Kidney (tissue), 13 donors: ENCODE measurements at regions not wholly inside any gene's neighbourhood (a gene's known extent, or its start where the extent isn't known, plus 50 kb on each side); places are given as distances from the start of the nearest gene placed in this dataset.

Experiments used
- DNase-seq, 5 donors: peaks; one replicate each; pipeline ENCODE4 v3.0.0-alpha.2; 2013 to 2020
- FAIRE-seq: peaks from 2 replicates; lab custom pipeline; 2012; peaks lifted over from hg19 to GRCh38; lab: Jason Lieb, UNC
- H3K27ac ChIP-seq, 2 donors: one replicate each; pipeline ENCODE4 v1.7.0; 2013; ENCODE audit warnings: low read depth in 2 of 2, low read length in 2 of 2, inconsistent platforms in 1 of 2
- H3K27me3 ChIP-seq: one replicate; pipeline ENCODE4 v1.7.1; 2013; ENCODE audit warnings: low read length, inconsistent platforms; ENCODE audit not compliant: control insufficient read depth, insufficient read depth
- H3K36me3 ChIP-seq, 3 donors: one replicate each; pipeline versions ENCODE4 v1.7.0 to v1.7.1; 2013; ENCODE audit warnings: low read length in 3 of 3, control low read depth in 1 of 3, inconsistent platforms in 1 of 3; ENCODE audit not compliant: insufficient read depth in 3 of 3, control insufficient read depth in 2 of 3
- H3K4me1 ChIP-seq, 3 donors: one replicate each; pipeline versions ENCODE4 v1.7.0 to v1.7.1; 2013; ENCODE audit warnings: low read length in 3 of 3, inconsistent platforms in 1 of 3, low read depth in 1 of 3; ENCODE audit not compliant: control insufficient read depth in 2 of 3, insufficient read depth in 2 of 3
- H3K4me3 ChIP-seq, 3 donors: one replicate each; pipeline versions ENCODE4 v1.7.0 to v1.8.1; 2013; ENCODE audit warnings: low read length in 3 of 3, control low read depth in 1 of 3, inconsistent platforms in 1 of 3
- H3K9ac ChIP-seq, 3 donors: one replicate each; pipeline versions ENCODE4 v1.7.0 to v1.7.1; 2013; ENCODE audit warnings: low read length in 3 of 3, control low read depth in 1 of 3, inconsistent platforms in 1 of 3
- H3K9me3 ChIP-seq, 3 donors: one replicate each; pipeline versions ENCODE4 v1.7.0 to v1.7.1; 2013; ENCODE audit warnings: low read length in 3 of 3, control low read depth in 1 of 3, inconsistent platforms in 1 of 3; ENCODE audit not compliant: control insufficient read depth in 2 of 3, insufficient read depth in 1 of 3
- CTCF ChIP-seq: IDR thresholded peaks from 3 replicates; pipeline ENCODE4 v1.5.1; 2012; ENCODE audit warnings: mild to moderate bottlenecking, moderate library complexity, borderline replicate concordance; ENCODE audit not compliant: insufficient read depth; ENCODE audit errors: extremely low read depth
- intact Hi-C: fragments of 100-400 bp; cut with DNase I; formaldehyde crosslinking; loops from one replicate; pipeline ENCODE4 v1.11.1; 2022
- donor health status: control.
- donor health status: control.
- donor health status: control.
- donor health status: control.
- donor health status: control.
- donor health status: DM: yes; HTN: yes; CAD: no.
- donor health status: Normal renal cell carcinoma (clear cell type).

- Histone ChIP-seq H3K36me3 (no peaks in the 10 kb centered on the region), H3K9ac (no peak overlapping the region), H3K27ac (no peak overlapping the region), H3K4me1 (no peaks in the 10 kb centered on the region), H3K4me3 (no peak overlapping the region), H3K9me3 (no peaks in the 10 kb centered on the region), H3K27me3 (no peaks in the 10 kb centered on the region)
- FAIRE-seq, result no peak
- no peak for DNase-seq
- no peak for TF ChIP-seq CTCF
- intact Hi-C loops, result no loop called here
These were observed 1104.8 kb downstream of the AMY1C start for GRCh38 chr1:104854529-104854928.

- intact Hi-C loops, result no loop called here
- no peak for TF ChIP-seq CTCF
- no peak for FAIRE-seq
- Histone ChIP-seq H3K27ac (no peak overlapping the region), H3K9ac (no peak overlapping the region), H3K9me3 (no peaks in the 10 kb centered on the region), H3K4me3 (no peak overlapping the region), H3K4me1 (no peaks in the 10 kb centered on the region), H3K36me3 (no peaks in the 10 kb centered on the region), H3K27me3 (no peaks in the 10 kb centered on the region)
- peak in 1 of 5 donors; percentile 35 for DNase-seq
These were observed 1105.9 kb downstream of the AMY1C start for GRCh38 chr1:104855550-104855949.

GRCh38 chr1:104856091-104856490 is 1106.4 kb downstream of the AMY1C start:
- Histone ChIP-seq H3K36me3 (no peaks in the 10 kb centered on the region), H3K4me3 (no peak overlapping the region), H3K4me1 (no peaks in the 10 kb centered on the region), H3K9me3 (no peaks in the 10 kb centered on the region), H3K27ac (no peak overlapping the region), H3K27me3 (no peaks in the 10 kb centered on the region), H3K9ac (no peak overlapping the region)
- TF ChIP-seq CTCF, result no peak
- DNase-seq, result peak in 1 of 5 donors; percentile 48
- intact Hi-C loops, result no loop called here
- FAIRE-seq, result no peak

GRCh38 chr1:104856518-104856917 is 1106.8 kb downstream of the AMY1C start:
- Histone ChIP-seq H3K4me3 (no peak overlapping the region), H3K4me1 (no peaks in the 10 kb centered on the region), H3K27me3 (no peaks in the 10 kb centered on the region), H3K36me3 (no peaks in the 10 kb centered on the region), H3K9me3 (no peaks in the 10 kb centered on the region), H3K9ac (no peak overlapping the region), H3K27ac (no peak overlapping the region)
- no peak for FAIRE-seq
- no peak for DNase-seq
- TF ChIP-seq CTCF, result no peak
- intact Hi-C loops, result no loop called here
